HG03060 (cell line): ENCODE measurements at regions not wholly inside any gene's neighbourhood (a gene's known extent, or its start where the extent isn't known, plus 50 kb on each side); places are given as distances from the start of the nearest gene placed in this dataset.
"Not testable (repeated sequence)": the region's sequence is repeated elsewhere in the genome, so short reads cannot be mapped to it uniquely, and the experiment has no call there.

Source experiments
- ATAC-seq: cut with Tn5 transposase; IDR thresholded peaks from one replicate; pipeline ENCODE4 v1.9.1; 2021; ENCODE audit warnings: low read depth, moderate number of reproducible peaks; ENCODE audit not compliant: unreplicated experiment

- ATAC-seq: no peak
Measured at GRCh38 chr6:93731306-93731705, 311.9 kb upstream of the EPHA7 start.

- ATAC-seq: no peak
Measured at GRCh38 chr6:93728150-93728549, 308.8 kb upstream of the EPHA7 start.

- ATAC-seq: no peak
Measured at GRCh38 chr6:93727447-93727846, 308.1 kb upstream of the EPHA7 start.

- no peak for ATAC-seq
Measured at GRCh38 chr6:93721386-93722048, 302.2 kb upstream of the EPHA7 start.

- ATAC-seq: no peak
Measured at GRCh38 chr6:93713974-93714373, 294.6 kb upstream of the EPHA7 start.

GRCh38 chr6:93703431-93703830 is 284.1 kb upstream of the EPHA7 start:
- no peak for ATAC-seq

GRCh38 chr6:93701526-93701925 is 282.2 kb upstream of the EPHA7 start:
- ATAC-seq: no peak

GRCh38 chr6:93685494-93685893 is 266.1 kb upstream of the EPHA7 start:
- ATAC-seq: no peak

- no peak for ATAC-seq
Measured at GRCh38 chr6:93684339-93684738, 265.0 kb upstream of the EPHA7 start.

- ATAC-seq: no peak
Measured at GRCh38 chr6:93679836-93680235, 260.5 kb upstream of the EPHA7 start.

- ATAC-seq: no peak
Measured at GRCh38 chr6:93678841-93679454, 259.6 kb upstream of the EPHA7 start.

- no peak for ATAC-seq
Measured at GRCh38 chr6:93677264-93677965, 258.1 kb upstream of the EPHA7 start.

GRCh38 chr6:93676581-93676980 is 257.2 kb upstream of the EPHA7 start:
- ATAC-seq: no peak

- ATAC-seq: no peak
Measured at GRCh38 chr6:93675856-93676417, 256.6 kb upstream of the EPHA7 start.

- no peak for ATAC-seq
Measured at GRCh38 chr6:93663111-93663510, 243.8 kb upstream of the EPHA7 start.

GRCh38 chr6:93654548-93654947 is 235.2 kb upstream of the EPHA7 start:
- ATAC-seq: no peak

GRCh38 chr6:93644611-93645010 is 225.3 kb upstream of the EPHA7 start:
- no peak for ATAC-seq

- no peak for ATAC-seq
Measured at GRCh38 chr6:93639126-93639525, 219.8 kb upstream of the EPHA7 start.

- not testable (repeated sequence) for ATAC-seq
Measured at GRCh38 chr6:93636987-93637664, 217.8 kb upstream of the EPHA7 start.

- ATAC-seq: no peak
Measured at GRCh38 chr6:93624408-93624807, 205.0 kb upstream of the EPHA7 start.

- no peak for ATAC-seq
Measured at GRCh38 chr6:93621442-93621841, 202.1 kb upstream of the EPHA7 start.
